OCI-LY3 (cell line): ENCODE measurements at regions not wholly inside any gene's neighbourhood (a gene's known extent, or its start where the extent isn't known, plus 50 kb on each side); places are given as distances from the start of the nearest gene placed in this dataset.

Experiments used
- EZH2phosphoT487 ChIP-seq: fragments of 200-600 bp; shearing (Covaris generic); IDR thresholded peaks from 2 replicates; pipeline ENCODE4 v1.6.1; 2018; ENCODE audit warnings: antibody characterized with exemption, mixed run types, low read depth
- TF ChIP-seq, protein P1 (sequence below): fragments of 200-600, 300-600 bp; sonication (generic); IDR thresholded peaks from 2 replicates; pipeline ENCODE4 v1.5.1; 2014; ENCODE audit warnings: antibody characterized with exemption, low read length, low read depth

DNA sequence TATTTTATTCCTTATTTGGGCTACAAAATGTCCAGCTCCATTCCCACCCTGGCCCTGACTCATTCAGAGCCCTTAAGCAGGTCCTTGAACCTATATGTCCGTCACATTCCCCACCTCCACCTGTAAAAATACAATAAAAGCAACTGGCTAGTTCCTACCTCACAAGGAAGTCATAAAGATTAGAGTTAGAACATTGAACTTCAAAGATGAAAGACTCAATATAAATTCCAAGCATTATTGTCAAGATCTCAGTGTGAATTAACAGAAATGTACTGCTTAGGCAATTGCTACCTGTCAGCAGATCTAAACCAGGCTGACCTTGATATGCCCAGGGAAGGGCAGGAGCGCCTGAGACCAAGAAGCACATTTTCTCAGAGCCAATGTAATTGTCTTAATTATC is 221.8 kb downstream of the ENC1 start:
- TF ChIP-seq, protein P1, sequence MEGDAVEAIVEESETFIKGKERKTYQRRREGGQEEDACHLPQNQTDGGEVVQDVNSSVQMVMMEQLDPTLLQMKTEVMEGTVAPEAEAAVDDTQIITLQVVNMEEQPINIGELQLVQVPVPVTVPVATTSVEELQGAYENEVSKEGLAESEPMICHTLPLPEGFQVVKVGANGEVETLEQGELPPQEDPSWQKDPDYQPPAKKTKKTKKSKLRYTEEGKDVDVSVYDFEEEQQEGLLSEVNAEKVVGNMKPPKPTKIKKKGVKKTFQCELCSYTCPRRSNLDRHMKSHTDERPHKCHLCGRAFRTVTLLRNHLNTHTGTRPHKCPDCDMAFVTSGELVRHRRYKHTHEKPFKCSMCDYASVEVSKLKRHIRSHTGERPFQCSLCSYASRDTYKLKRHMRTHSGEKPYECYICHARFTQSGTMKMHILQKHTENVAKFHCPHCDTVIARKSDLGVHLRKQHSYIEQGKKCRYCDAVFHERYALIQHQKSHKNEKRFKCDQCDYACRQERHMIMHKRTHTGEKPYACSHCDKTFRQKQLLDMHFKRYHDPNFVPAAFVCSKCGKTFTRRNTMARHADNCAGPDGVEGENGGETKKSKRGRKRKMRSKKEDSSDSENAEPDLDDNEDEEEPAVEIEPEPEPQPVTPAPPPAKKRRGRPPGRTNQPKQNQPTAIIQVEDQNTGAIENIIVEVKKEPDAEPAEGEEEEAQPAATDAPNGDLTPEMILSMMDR = no peak
- no peak for TF ChIP-seq EZH2phosphoT487
